ENCODE measurements at regions not wholly inside any gene's neighbourhood (a gene's known extent, or its start where the extent isn't known, plus 50 kb on each side); places are given as distances from the start of the nearest gene placed in this dataset.

GRCh38 chr3:168212664-168213285 lies 117.1 kb upstream of the GOLIM4 start:
- TF ChIP-seq, protein P1, sequence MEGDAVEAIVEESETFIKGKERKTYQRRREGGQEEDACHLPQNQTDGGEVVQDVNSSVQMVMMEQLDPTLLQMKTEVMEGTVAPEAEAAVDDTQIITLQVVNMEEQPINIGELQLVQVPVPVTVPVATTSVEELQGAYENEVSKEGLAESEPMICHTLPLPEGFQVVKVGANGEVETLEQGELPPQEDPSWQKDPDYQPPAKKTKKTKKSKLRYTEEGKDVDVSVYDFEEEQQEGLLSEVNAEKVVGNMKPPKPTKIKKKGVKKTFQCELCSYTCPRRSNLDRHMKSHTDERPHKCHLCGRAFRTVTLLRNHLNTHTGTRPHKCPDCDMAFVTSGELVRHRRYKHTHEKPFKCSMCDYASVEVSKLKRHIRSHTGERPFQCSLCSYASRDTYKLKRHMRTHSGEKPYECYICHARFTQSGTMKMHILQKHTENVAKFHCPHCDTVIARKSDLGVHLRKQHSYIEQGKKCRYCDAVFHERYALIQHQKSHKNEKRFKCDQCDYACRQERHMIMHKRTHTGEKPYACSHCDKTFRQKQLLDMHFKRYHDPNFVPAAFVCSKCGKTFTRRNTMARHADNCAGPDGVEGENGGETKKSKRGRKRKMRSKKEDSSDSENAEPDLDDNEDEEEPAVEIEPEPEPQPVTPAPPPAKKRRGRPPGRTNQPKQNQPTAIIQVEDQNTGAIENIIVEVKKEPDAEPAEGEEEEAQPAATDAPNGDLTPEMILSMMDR (IDR thresholded peaks at IDR 0.05; ENCODE audit: control insufficient read depth, insufficient read depth, low read depth, low read length, missing control alignments): no peak

GRCh38 chr3:168205451-168205850 lies 109.7 kb upstream of the GOLIM4 start:
- DNase-seq (ENCODE audit: low read depth): no peak

More at GRCh38 chr3:168212664-168213285, 117.1 kb upstream of the GOLIM4 start:
- no peak for DNase-seq (ENCODE audit: low read depth)
- no peak overlapping the region for H3K4me3 ChIP-seq (ENCODE audit: control insufficient read depth, low read depth, low read length)

GRCh38 chr3:168197162-168197561 lies 101.4 kb upstream of the GOLIM4 start:
- no peak overlapping the region for H3K4me3 ChIP-seq (ENCODE audit: control insufficient read depth, low read depth, low read length)
- no peak for DNase-seq (ENCODE audit: low read depth)
- TF ChIP-seq, protein P1 (IDR thresholded peaks at IDR 0.05; ENCODE audit: control insufficient read depth, insufficient read depth, low read depth, low read length, missing control alignments): no peak

More at GRCh38 chr3:168205451-168205850, 109.7 kb upstream of the GOLIM4 start:
- H3K4me3 ChIP-seq (ENCODE audit: control insufficient read depth, low read depth, low read length): no peak overlapping the region
- TF ChIP-seq, protein P1 (IDR thresholded peaks at IDR 0.05; ENCODE audit: control insufficient read depth, insufficient read depth, low read depth, low read length, missing control alignments): no peak

GRCh38 chr3:168191856-168192255 lies 96.1 kb upstream of the GOLIM4 start:
- DNase-seq (ENCODE audit: low read depth): no peak

GRCh38 chr3:168187233-168187632 lies 91.5 kb upstream of the GOLIM4 start:
- no peak for DNase-seq (ENCODE audit: low read depth)
- TF ChIP-seq, protein P1 (IDR thresholded peaks at IDR 0.05; ENCODE audit: control insufficient read depth, insufficient read depth, low read depth, low read length, missing control alignments): no peak
- no peak overlapping the region for H3K4me3 ChIP-seq (ENCODE audit: control insufficient read depth, low read depth, low read length)

More at GRCh38 chr3:168191856-168192255, 96.1 kb upstream of the GOLIM4 start:
- TF ChIP-seq, protein P1 (IDR thresholded peaks at IDR 0.05; ENCODE audit: control insufficient read depth, insufficient read depth, low read depth, low read length, missing control alignments): no peak
- no peak overlapping the region for H3K4me3 ChIP-seq (ENCODE audit: control insufficient read depth, low read depth, low read length)

- TF ChIP-seq, protein P1 (IDR thresholded peaks at IDR 0.05; ENCODE audit: control insufficient read depth, insufficient read depth, low read depth, low read length, missing control alignments): no peak
- no peak overlapping the region for H3K4me3 ChIP-seq (ENCODE audit: control insufficient read depth, low read depth, low read length)
- no peak for DNase-seq (ENCODE audit: low read depth)
These were observed 90.7 kb upstream of the GOLIM4 start for GRCh38 chr3:168186293-168186983.
